IPS-NIHi11 (cell line): ENCODE measurements at regions not wholly inside any gene's neighbourhood (a gene's known extent, or its start where the extent isn't known, plus 50 kb on each side); places are given as distances from the start of the nearest gene placed in this dataset.

ENCODE experiments used
- DNase-seq: peaks from one replicate; pipeline ENCODE4 v3.0.0; 2012; ENCODE audit warnings: mixed read lengths, low spot score

GRCh38 chr12:14279845-14280244 is 85.6 kb upstream of the ATF7IP start:
- DNase-seq = no peak

GRCh38 chr12:14280921-14281320 is 84.6 kb upstream of the ATF7IP start:
- no peak for DNase-seq

GRCh38 chr12:14281539-14281938 is 83.9 kb upstream of the ATF7IP start:
- no peak for DNase-seq

- DNase-seq = peak; percentile 45
These were observed 81.9 kb upstream of the ATF7IP start for GRCh38 chr12:14283489-14284144.

- peak; percentile 21 for DNase-seq
These were observed 81.2 kb upstream of the ATF7IP start for GRCh38 chr12:14284184-14284722.

GRCh38 chr12:14289601-14290000 is 75.9 kb upstream of the ATF7IP start:
- no peak for DNase-seq

GRCh38 chr12:14290951-14291350 is 74.5 kb upstream of the ATF7IP start:
- DNase-seq = no peak

GRCh38 chr12:14303661-14304155 is 61.8 kb upstream of the ATF7IP start:
- no peak for DNase-seq

GRCh38 chr12:14307004-14307403 is 58.5 kb upstream of the ATF7IP start:
- DNase-seq = no peak

- no peak for DNase-seq
These were observed 57.0 kb upstream of the ATF7IP start for GRCh38 chr12:14308516-14308915.

- DNase-seq = no peak
These were observed 54.6 kb upstream of the ATF7IP start for GRCh38 chr12:14310866-14311265.

GRCh38 chr12:14313379-14314138 is 51.9 kb upstream of the ATF7IP start:
- DNase-seq = no peak

GRCh38 chr12:14314801-14315200 is 50.7 kb upstream of the ATF7IP start:
- no peak for DNase-seq

GRCh38 chr12:14315501-14315900 is 50.0 kb upstream of the ATF7IP start:
- DNase-seq = no peak
